H1 (cell line): ENCODE measurements at regions not wholly inside any gene's neighbourhood (a gene's known extent, or its start where the extent isn't known, plus 50 kb on each side); places are given as distances from the start of the nearest gene placed in this dataset.

Experiments used
- CREB1 ChIP-seq: IDR thresholded peaks from 2 replicates; pipeline ENCODE4 v1.6.1; 2012; ENCODE audit warnings: inconsistent platforms
- POLR2A ChIP-seq, 2 experiments: IDR thresholded peaks; 1 replicate in 1 of 2; 2 replicates in 1 of 2; pipeline ENCODE4 v1.6.1; 2011; ENCODE audit warnings: low read depth in 2 of 2, low read length in 2 of 2, mild to moderate bottlenecking in 2 of 2; ENCODE audit errors: control extremely low read depth in 1 of 2

GRCh38 chr11:123301013-123301591 is 106.1 kb upstream of the CLMP start:
- TF ChIP-seq CREB1 (no peak), POLR2A (IDR thresholded peaks at IDR 0.05; ENCODE audit: control extremely low read depth in 1 of 2, low read depth in 2 of 2, low read length in 2 of 2) (no peak)
